ENCODE measurements at regions not wholly inside any gene's neighbourhood (a gene's known extent, or its start where the extent isn't known, plus 50 kb on each side); places are given as distances from the start of the nearest gene placed in this dataset.
A peak's percentile ranks its signal among the peaks of the same experiment; 100 is the strongest.
"Not testable (repeated sequence)": the region's sequence is repeated elsewhere in the genome, so short reads cannot be mapped to it uniquely, and the experiment has no call there.

DNA sequence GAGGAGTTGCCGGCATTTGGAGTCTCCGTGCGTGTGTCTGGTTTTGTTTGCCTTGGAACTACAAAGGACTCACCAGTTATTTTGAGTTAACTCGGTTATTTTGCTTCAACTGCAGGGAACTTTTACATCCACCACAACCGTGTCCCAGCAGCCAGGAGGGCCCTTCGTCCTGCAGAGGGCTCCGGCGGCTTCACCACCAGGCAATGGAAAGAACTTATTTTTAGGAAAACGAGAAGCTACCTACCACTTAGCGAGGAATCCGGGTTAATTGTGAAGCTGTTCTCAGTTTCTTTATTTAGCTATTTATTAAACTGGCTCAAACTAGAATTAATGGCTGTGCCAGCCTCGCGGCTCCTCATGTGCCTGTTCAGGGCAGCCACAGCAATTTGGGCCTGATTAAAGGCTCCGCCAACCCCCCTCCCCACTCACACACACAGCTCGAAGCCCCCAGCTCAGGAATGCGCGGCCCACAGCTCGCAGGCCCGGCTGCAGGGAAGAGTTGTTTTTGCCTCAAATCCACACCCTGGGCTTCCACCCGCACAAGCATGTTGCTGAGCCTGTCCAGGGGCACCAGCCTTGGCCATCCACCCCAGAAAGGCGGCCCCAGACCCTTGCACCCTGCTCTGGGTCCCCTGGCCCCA, 55.9 kb upstream of the FGF3 start:
- Histone ChIP-seq H3K4me3 (no peak overlapping the region), H3K27me3 (no peaks in the 10 kb centered on the region), H3K27ac (no peak overlapping the region), H3K4me1 (no peaks in the 10 kb centered on the region), H3K9me3 (no peaks in the 10 kb centered on the region), H3K36me3 (no peaks in the 10 kb centered on the region)
- no peak for TF ChIP-seq POLR2AphosphoS5 (IDR thresholded peaks at IDR 0.05)
- TF ChIP-seq POLR2A (IDR thresholded peaks at IDR 0.05), result no peak
- TF ChIP-seq, protein P1, sequence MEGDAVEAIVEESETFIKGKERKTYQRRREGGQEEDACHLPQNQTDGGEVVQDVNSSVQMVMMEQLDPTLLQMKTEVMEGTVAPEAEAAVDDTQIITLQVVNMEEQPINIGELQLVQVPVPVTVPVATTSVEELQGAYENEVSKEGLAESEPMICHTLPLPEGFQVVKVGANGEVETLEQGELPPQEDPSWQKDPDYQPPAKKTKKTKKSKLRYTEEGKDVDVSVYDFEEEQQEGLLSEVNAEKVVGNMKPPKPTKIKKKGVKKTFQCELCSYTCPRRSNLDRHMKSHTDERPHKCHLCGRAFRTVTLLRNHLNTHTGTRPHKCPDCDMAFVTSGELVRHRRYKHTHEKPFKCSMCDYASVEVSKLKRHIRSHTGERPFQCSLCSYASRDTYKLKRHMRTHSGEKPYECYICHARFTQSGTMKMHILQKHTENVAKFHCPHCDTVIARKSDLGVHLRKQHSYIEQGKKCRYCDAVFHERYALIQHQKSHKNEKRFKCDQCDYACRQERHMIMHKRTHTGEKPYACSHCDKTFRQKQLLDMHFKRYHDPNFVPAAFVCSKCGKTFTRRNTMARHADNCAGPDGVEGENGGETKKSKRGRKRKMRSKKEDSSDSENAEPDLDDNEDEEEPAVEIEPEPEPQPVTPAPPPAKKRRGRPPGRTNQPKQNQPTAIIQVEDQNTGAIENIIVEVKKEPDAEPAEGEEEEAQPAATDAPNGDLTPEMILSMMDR (IDR thresholded peaks at IDR 0.05), result no peak
- intact Hi-C loops (cut with DNase I; ENCODE audit: low total_unique reads), result no loop called here
- peak in 1 of 2 donors; percentile 33 for DNase-seq (ENCODE audit: low spot score in 2 of 2)

DNA sequence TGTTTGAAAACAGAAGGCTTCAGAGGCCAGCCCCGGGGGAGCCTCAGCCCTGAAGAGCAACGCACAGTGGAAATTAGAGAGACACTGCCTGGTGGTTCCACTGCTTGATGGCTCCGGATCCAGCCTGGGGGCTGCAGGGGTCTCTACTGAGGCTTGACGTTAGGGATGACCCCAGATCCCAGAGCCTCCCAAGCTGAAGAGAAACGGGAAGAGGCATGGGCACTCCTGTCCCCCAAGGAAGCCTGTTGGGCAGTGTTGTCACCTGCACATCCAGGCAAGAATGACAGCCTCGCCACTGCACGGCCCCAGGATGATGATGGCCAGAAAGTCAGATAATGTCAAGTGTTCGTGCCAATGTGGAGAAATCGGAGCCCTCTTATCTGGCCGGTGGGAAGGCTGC, 56.8 kb upstream of the FGF3 start:
- Histone ChIP-seq H3K27ac (no peak overlapping the region), H3K4me1 (no peaks in the 10 kb centered on the region), H3K9me3 (no peaks in the 10 kb centered on the region), H3K27me3 (no peaks in the 10 kb centered on the region), H3K36me3 (no peaks in the 10 kb centered on the region), H3K4me3 (no peak overlapping the region)
- peak in 1 of 2 donors; percentile 34 for DNase-seq (ENCODE audit: low spot score in 2 of 2)
- TF ChIP-seq, protein P1 (IDR thresholded peaks at IDR 0.05), result no peak
- no peak for TF ChIP-seq POLR2A (IDR thresholded peaks at IDR 0.05)
- no peak for TF ChIP-seq POLR2AphosphoS5 (IDR thresholded peaks at IDR 0.05)
- intact Hi-C loops (cut with DNase I; ENCODE audit: low total_unique reads), result no loop called here

DNA sequence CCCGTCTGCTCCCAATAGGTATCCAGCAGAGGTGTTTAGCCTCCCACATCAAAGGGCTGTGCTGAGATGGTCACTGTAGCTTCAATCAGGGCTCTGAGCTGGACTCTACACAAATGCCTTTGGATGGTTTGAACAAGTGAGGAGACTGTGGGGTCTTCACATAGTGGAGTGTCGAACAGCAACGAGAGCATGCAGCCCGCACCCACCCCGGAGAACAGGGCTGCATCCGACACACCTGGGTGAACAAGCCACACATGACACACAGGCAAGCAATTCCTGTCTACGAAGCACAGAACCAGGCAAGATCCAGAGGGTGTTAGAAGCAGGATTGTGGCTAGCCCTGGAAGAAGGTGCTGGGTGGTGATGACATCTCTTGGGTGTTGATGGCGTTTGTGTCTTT, 58.0 kb upstream of the FGF3 start:
- peak in 1 of 2 donors; percentile 15 for DNase-seq (ENCODE audit: low spot score in 2 of 2)
- intact Hi-C loops (cut with DNase I; ENCODE audit: low total_unique reads), result no loop called here
- no peak overlapping the region for H3K4me3 ChIP-seq
- no peaks in the 10 kb centered on the region for H3K9me3 ChIP-seq
- H3K27ac ChIP-seq, result no peak overlapping the region
- TF ChIP-seq, protein P1 (IDR thresholded peaks at IDR 0.05), result no peak
- TF ChIP-seq POLR2A (IDR thresholded peaks at IDR 0.05) (no peak), POLR2AphosphoS5 (IDR thresholded peaks at IDR 0.05) (no peak)
- no peaks in the 10 kb centered on the region for H3K4me1 ChIP-seq
- no peaks in the 10 kb centered on the region for H3K27me3 ChIP-seq
- H3K36me3 ChIP-seq, result no peaks in the 10 kb centered on the region

DNA sequence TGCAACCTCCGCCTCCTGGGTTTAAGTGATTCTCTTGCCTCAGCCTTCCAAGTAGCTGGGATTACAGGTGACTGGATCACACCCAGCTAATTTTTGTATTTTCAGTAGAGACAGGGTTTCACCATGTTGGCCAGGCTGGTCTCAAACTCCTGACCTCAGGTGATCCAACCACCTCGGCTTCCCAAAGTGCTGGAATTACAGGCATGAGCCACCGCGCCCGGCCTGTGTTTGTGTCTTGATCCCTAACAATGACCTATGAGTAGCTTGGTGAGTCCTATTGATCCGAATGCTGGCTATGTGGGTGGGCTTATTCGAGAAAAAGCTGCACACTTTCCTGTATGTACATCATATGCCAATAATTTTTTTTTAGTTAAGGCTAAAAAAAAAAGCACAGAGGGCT, 58.5 kb upstream of the FGF3 start:
- H3K36me3 ChIP-seq; intact Hi-C loops (cut with DNase I; ENCODE audit: low total_unique reads); H3K9me3 ChIP-seq; H3K4me1 ChIP-seq; H3K27me3 ChIP-seq; H3K4me3 ChIP-seq; H3K27ac ChIP-seq: not testable (repeated sequence)
- DNase-seq (ENCODE audit: low spot score in 2 of 2), result peak in 1 of 2 donors; percentile 42

DNA sequence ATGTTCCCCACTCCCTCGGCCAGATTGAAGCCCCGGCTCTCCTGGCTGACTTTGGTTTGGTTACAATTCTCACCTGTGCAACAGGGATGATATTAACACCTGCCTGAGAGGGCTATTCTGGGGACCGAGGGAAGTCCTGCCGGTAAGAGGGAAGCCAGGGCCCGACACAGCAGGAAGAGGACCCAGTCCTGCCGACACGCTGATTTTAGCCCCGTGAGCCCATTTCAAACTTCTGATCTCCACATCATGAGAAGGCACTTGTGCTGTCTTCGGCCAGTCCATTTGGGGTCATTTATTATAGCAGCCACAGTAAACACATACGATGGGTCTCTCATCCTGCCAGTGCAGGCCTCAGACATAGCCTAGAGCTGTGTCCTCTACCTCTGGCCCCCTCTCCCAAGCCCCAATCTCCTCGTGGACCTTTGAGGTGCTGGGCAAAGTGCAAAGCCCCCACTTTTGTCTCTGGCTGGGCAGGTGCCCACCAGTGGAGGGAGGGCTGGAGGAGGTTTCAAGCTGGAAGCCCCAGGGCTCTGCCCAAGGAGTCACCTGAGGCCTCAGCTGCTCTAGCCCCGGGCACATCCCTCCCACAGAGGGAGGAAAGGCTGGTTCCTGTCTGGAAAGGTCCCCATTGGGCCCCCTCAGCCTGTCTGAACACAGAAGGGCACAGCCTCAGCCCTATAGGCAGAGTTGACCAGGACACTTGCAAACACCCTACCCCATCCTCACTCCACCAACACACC, 59.1 kb upstream of the FGF3 start:
- peak in 1 of 2 donors; percentile 24 for DNase-seq (ENCODE audit: low spot score in 2 of 2)
- H3K9me3 ChIP-seq, result no peaks in the 10 kb centered on the region
- TF ChIP-seq POLR2AphosphoS5 (IDR thresholded peaks at IDR 0.05) (no peak), POLR2A (IDR thresholded peaks at IDR 0.05) (no peak)
- TF ChIP-seq, protein P1 (IDR thresholded peaks at IDR 0.05), result no peak

More for the DNA sequence above, 59.1 kb upstream of the FGF3 start:
- no peak overlapping the region for H3K27ac ChIP-seq
- no peak overlapping the region for H3K4me3 ChIP-seq
- H3K27me3 ChIP-seq, result no peaks in the 10 kb centered on the region
- no peaks in the 10 kb centered on the region for H3K36me3 ChIP-seq
- intact Hi-C loops (cut with DNase I; ENCODE audit: low total_unique reads), result no loop called here
- H3K4me1 ChIP-seq, result no peaks in the 10 kb centered on the region

Data from breast epithelium (tissue), 4 donors.